NB4 (cell line): ENCODE measurements at regions not wholly inside any gene's neighbourhood (a gene's known extent, or its start where the extent isn't known, plus 50 kb on each side); places are given as distances from the start of the nearest gene placed in this dataset.

Experiments used
- DNase-seq: peaks from one replicate; pipeline ENCODE4 v3.0.0; 2010; ENCODE audit warnings: low read depth
- H3K4me3 ChIP-seq: one replicate; pipeline ENCODE4 v1.5.1; 2011; ENCODE audit warnings: mild to moderate bottlenecking, low read depth, low read length, moderate library complexity
- MYC ChIP-seq: IDR thresholded peaks from 2 replicates; pipeline ENCODE4 v1.6.1; 2011; ENCODE audit warnings: low read depth, low read length
- POLR2A ChIP-seq: IDR thresholded peaks from 2 replicates; pipeline ENCODE4 v1.6.1; 2011; ENCODE audit warnings: mild to moderate bottlenecking; ENCODE audit not compliant: insufficient read length; ENCODE audit errors: extremely low read depth
- TF ChIP-seq, protein P1 (sequence below): IDR thresholded peaks from one replicate; pipeline ENCODE4 v1.5.1; 2012; ENCODE audit warnings: low read depth, low read length
- TF ChIP-seq, protein P2 (sequence below): IDR thresholded peaks from 2 replicates; pipeline ENCODE4 v1.6.1; 2011; ENCODE audit warnings: low read depth, low read length

DNA sequence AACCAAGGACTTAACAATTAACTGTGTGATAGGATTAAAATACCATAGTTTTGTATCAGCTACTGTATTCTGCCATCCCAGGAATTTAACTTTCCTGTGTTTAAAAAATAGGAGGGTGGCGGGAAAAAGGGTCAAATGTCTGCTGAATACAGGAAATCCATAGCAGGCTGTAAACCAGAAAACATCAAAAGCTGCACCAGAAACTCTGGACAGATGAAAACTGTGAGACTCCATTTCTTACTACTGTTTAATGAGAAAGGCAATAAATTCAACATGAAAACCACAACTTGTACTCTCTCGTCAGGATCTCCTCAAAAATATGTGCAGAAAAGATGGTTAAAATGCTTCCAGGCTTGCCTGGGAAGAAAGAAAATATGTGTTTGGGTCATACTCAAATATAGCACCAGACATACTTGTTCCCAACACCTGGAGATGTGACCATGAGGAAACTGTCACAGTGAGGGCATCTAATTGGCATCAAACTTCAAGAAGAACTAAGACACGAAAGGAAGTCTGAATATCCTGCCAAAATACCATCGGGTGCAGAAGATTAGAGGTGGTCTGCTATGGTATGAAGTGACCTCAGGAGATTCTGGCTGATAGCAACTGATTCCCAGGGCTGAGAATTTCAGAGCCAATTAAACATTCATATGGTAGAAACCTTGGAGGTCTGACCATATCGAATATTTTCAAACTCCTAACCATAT, 164.7 kb upstream of the TARS1 start:
- no peak overlapping the region for H3K4me3 ChIP-seq
- DNase-seq = no peak
- no peak for TF ChIP-seq POLR2A
- TF ChIP-seq, protein P1, sequence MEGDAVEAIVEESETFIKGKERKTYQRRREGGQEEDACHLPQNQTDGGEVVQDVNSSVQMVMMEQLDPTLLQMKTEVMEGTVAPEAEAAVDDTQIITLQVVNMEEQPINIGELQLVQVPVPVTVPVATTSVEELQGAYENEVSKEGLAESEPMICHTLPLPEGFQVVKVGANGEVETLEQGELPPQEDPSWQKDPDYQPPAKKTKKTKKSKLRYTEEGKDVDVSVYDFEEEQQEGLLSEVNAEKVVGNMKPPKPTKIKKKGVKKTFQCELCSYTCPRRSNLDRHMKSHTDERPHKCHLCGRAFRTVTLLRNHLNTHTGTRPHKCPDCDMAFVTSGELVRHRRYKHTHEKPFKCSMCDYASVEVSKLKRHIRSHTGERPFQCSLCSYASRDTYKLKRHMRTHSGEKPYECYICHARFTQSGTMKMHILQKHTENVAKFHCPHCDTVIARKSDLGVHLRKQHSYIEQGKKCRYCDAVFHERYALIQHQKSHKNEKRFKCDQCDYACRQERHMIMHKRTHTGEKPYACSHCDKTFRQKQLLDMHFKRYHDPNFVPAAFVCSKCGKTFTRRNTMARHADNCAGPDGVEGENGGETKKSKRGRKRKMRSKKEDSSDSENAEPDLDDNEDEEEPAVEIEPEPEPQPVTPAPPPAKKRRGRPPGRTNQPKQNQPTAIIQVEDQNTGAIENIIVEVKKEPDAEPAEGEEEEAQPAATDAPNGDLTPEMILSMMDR = no peak
- no peak for TF ChIP-seq MYC
- TF ChIP-seq, protein P2, sequence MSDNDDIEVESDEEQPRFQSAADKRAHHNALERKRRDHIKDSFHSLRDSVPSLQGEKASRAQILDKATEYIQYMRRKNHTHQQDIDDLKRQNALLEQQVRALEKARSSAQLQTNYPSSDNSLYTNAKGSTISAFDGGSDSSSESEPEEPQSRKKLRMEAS = no peak

DNA sequence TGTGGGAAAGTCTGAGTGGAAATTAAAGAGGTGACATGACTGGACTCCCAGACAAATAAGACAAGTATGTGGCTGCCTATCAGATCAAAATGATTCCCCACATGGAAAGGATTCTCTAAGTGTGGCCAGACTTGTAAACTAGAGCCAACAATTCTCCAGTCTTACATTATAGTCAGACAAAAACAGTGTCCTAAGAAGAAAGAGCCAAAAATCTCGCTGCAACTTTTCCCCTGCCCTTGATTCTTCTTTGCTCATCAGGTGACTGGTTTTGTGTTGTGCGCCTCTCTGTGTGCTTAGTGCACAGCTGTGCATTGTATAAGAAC, 164.2 kb upstream of the TARS1 start:
- TF ChIP-seq, protein P2 = no peak
- no peak for TF ChIP-seq MYC
- TF ChIP-seq POLR2A = no peak
- TF ChIP-seq, protein P1 = no peak
- no peak for DNase-seq
- H3K4me3 ChIP-seq = no peak overlapping the region

DNA sequence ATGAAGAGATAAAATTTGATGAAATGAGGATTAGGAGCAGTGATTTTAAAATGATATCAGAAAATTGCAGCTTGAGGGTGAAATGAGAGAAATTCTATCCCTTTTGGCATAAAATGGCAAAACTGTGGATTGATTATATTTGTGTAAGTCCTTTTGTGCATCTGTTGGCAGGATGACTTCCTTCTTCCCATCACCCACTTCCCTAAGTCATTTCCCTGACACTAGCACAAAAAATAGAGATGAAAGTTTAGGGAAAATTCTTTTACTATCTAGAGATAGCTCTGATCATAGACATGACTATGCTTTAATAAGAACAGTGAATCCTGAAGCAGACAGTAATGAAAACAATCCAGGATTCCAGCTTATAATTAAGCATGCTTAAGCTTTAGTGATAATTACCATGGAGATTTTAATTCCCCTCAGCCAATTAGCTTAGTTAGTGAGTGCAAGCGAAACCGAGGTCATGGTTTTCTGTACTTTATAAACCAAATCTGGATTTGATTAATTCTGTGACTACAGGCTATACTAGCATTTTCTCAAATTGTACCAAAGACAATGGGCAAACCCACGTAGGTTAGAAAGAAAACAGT, 163.6 kb upstream of the TARS1 start:
- H3K4me3 ChIP-seq = no peak overlapping the region
- no peak for DNase-seq
- no peak for TF ChIP-seq MYC
- TF ChIP-seq, protein P2 = no peak
- TF ChIP-seq, protein P1 = no peak
- TF ChIP-seq POLR2A = no peak

DNA sequence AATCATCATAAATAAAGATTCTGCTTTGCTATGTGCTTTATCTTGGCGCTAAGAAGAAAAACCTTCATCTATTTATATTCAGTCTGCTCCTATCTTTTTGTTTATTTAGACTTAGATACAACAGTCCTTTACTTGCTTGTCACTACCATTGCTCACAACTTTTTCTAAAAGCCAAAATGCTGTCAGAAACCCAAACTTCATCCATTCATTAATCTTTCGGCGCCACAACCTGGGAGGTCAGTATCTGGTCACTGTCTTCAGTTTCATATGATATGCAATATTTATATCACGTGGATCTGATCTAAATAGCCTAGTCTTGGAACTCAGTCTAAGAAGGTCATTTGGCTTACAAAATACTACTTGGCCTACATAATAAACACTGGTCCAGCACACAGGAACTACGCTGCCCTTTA, 159.3 kb upstream of the TARS1 start:
- DNase-seq = no peak
- H3K4me3 ChIP-seq = no peak overlapping the region
- no peak for TF ChIP-seq POLR2A
- no peak for TF ChIP-seq MYC
- TF ChIP-seq, protein P1 = no peak
- TF ChIP-seq, protein P2 = no peak

DNA sequence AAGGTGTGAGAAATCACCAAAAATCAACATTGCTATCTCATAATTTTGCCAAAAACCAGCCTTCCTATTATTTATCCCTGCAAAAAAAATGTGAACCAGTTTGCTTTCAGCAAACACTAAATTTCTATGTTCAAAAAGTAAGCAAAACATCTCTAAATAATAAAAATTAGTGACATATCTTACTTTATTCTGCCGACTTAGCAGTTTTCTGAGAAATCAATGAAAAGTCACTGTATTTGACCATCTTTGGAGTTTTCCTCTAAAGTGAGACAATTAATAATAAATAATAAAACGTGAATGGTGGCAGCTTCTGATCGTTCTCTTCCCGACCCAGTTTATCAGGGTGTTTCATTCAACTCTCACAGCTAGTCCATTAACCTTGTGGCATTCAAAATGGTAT, 158.6 kb upstream of the TARS1 start:
- TF ChIP-seq, protein P1 = no peak
- no peak for DNase-seq
- no peak overlapping the region for H3K4me3 ChIP-seq
